ENCODE measurements at regions not wholly inside any gene's neighbourhood (a gene's known extent, or its start where the extent isn't known, plus 50 kb on each side); places are given as distances from the start of the nearest gene placed in this dataset.
"Not testable (repeated sequence)": the region's sequence is repeated elsewhere in the genome, so short reads cannot be mapped to it uniquely, and the experiment has no call there.

DNA sequence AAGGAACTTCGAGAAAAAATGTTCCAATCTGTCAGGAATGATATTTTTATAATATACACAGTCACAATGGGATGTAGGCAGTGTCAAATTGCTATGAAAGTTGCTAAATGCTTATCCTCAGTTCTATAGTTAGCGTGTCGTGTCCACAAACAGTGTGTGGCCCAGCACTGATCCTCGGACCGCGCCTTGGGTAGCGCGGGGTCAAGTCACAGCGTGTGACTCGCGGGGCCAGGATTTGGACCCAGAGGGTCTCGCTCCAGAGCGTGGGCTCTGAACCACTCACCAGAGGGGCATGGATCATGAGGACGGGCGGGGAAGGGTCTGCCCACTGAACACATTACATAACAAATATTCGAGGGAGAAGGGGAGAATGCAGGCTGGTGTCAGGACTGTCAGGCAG, 171.8 kb downstream of the C9orf50 start:
- intact Hi-C loops (cut with micrococcal nuclease), result no loop called here
- no TSS peak for BruUV-seq (replicated peaks)
- no peaks in the 10 kb centered on the region for H3K27me3 Mint-ChIP-seq (ENCODE audit: insufficient read depth, unreplicated experiment)
- H3K36me3 Mint-ChIP-seq (ENCODE audit: insufficient read depth, unreplicated experiment), result no peaks in the 10 kb centered on the region
- POLR2A ChIA-PET, result no interaction called here
- CTCF ChIA-PET, result no interaction called here
- no peak for DNase-seq (ENCODE audit: unreplicated experiment)
- no peaks in the 10 kb centered on the region for H3K4me1 Mint-ChIP-seq (ENCODE audit: insufficient read depth, unreplicated experiment)
- H3K4me3 Mint-ChIP-seq (ENCODE audit: unreplicated experiment), result no peak overlapping the region
- H3K27ac Mint-ChIP-seq (ENCODE audit: low read depth, unreplicated experiment), result no peak overlapping the region
- TF ChIP-seq CTCF (IDR thresholded peaks at IDR 0.05; ENCODE audit: unreplicated experiment), result no peak
- H3K9me3 Mint-ChIP-seq (ENCODE audit: unreplicated experiment), result no peaks in the 10 kb centered on the region

DNA sequence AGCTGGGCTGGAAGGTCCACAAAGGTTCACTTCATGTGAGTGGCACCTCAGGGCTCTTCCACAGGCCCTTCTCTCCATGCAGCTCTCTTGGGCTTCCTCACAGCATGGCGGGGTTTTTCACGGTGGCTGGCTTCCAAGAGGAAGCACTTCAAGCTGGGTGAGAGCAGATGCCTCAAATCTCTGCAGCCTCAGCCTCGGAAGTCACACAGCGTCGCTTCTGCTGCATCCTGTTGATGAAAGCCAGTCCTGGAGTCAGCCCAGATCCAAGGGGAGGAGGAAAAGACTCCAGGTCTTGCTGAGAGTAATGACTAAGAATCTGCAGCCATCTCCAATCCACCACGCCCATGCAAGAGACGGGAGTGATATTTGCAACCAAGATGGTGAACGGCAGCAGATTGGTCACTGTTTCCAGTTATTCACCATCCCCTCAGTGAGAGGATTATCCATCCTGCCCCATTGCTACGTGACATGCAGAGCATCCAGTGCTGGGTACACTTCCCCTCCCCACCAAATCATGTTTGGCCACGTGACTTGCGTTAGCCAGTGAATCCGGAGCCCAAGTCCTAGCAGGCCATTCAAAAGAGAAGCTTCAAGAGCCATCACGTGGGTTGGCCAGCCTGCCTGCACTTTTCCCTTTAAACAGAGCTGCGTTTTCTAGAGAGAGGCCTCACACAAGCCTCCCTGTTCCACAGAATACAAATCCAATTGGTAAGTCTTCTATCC, 173.9 kb downstream of the C9orf50 start:
- TF ChIP-seq CTCF (IDR thresholded peaks at IDR 0.05; ENCODE audit: unreplicated experiment), result no peak
- Mint-ChIP-seq H3K4me1 (ENCODE audit: insufficient read depth, unreplicated experiment) (no peaks in the 10 kb centered on the region), H3K27me3 (ENCODE audit: insufficient read depth, unreplicated experiment) (no peaks in the 10 kb centered on the region), H3K36me3 (ENCODE audit: insufficient read depth, unreplicated experiment) (no peaks in the 10 kb centered on the region), H3K27ac (ENCODE audit: low read depth, unreplicated experiment) (no peak overlapping the region), H3K9me3 (ENCODE audit: unreplicated experiment) (no peaks in the 10 kb centered on the region), H3K4me3 (ENCODE audit: unreplicated experiment) (no peak overlapping the region)
- ChIA-PET POLR2A (no interaction called here), CTCF (no interaction called here)
- intact Hi-C loops (cut with micrococcal nuclease), result no loop called here
- BruUV-seq (replicated peaks), result no TSS peak
- no peak for DNase-seq (ENCODE audit: unreplicated experiment)

DNA sequence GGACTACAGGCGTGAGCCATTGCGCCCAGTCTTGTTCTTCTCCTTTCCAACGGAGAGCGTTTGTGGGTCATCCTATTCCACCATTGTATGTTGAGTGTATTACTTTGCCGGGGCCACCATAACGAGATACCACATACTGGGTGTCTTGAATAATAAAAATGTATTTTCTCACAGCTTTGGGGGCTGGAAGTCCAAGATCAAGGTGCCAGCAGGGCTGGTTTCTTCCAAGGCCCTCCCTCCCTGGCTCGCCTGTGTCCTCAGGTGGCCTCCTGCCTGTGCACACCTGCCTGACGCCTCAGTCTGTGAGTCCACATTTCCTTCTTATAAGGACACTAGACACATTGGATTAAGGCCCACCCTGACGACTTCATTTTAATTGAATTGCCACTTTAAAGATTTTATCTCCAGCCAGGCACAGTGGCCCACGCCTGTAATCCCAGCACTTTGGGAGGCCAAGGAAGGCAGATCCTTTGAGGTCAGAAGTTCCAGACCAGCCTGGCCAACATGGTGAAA, 175.1 kb downstream of the C9orf50 start:
- TF ChIP-seq CTCF (IDR thresholded peaks at IDR 0.05; ENCODE audit: unreplicated experiment), result no peak
- CTCF ChIA-PET, result interaction anchor here (0.7 kb wide), 1 partner anchor 330 kb away, joined by 3 read pairs; no protein-coding TSS in a partner anchor

GRCh38 chr9:129443515-129444164, 177.3 kb downstream of the C9orf50 start:
- intact Hi-C loops (cut with micrococcal nuclease); DNase-seq (ENCODE audit: unreplicated experiment); H3K27me3 Mint-ChIP-seq (ENCODE audit: insufficient read depth, unreplicated experiment); H3K9me3 Mint-ChIP-seq (ENCODE audit: unreplicated experiment); H3K36me3 Mint-ChIP-seq (ENCODE audit: insufficient read depth, unreplicated experiment); BruUV-seq (replicated peaks); H3K4me1 Mint-ChIP-seq (ENCODE audit: insufficient read depth, unreplicated experiment); H3K27ac Mint-ChIP-seq (ENCODE audit: low read depth, unreplicated experiment); H3K4me3 Mint-ChIP-seq (ENCODE audit: unreplicated experiment): not testable (repeated sequence)
- ChIA-PET CTCF (interaction anchor here (0.6 to 0.7 kb wide), 3 partner anchors 10 to 193 kb away, joined by 3 read pairs; no protein-coding TSS in a partner anchor), POLR2A (interaction anchor here (1.2 kb wide), 1 partner anchor 23 kb away, joined by 3 read pairs; no protein-coding TSS in a partner anchor)

More for the DNA sequence above, 175.1 kb downstream of the C9orf50 start:
- Mint-ChIP-seq H3K36me3 (ENCODE audit: insufficient read depth, unreplicated experiment) (no peaks in the 10 kb centered on the region), H3K4me3 (ENCODE audit: unreplicated experiment) (no peak overlapping the region), H3K27me3 (ENCODE audit: insufficient read depth, unreplicated experiment) (no peaks in the 10 kb centered on the region), H3K4me1 (ENCODE audit: insufficient read depth, unreplicated experiment) (no peaks in the 10 kb centered on the region), H3K9me3 (ENCODE audit: unreplicated experiment) (no peaks in the 10 kb centered on the region), H3K27ac (ENCODE audit: low read depth, unreplicated experiment) (no peak overlapping the region)
- no peak for DNase-seq (ENCODE audit: unreplicated experiment)
- POLR2A ChIA-PET, result no interaction called here
- no TSS peak for BruUV-seq (replicated peaks)
- intact Hi-C loops (cut with micrococcal nuclease), result no loop called here

Data from MCF 10A (cell line).